NCI-H2227 (cell line): ENCODE measurements at regions not wholly inside any gene's neighbourhood (a gene's known extent, or its start where the extent isn't known, plus 50 kb on each side); places are given as distances from the start of the nearest gene placed in this dataset.

Source experiments
- DNase-seq: peaks from one replicate; lab custom pipeline; 2025; ENCODE audit not compliant: unreplicated experiment; lab: John Stamatoyannopoulos, UW

DNA sequence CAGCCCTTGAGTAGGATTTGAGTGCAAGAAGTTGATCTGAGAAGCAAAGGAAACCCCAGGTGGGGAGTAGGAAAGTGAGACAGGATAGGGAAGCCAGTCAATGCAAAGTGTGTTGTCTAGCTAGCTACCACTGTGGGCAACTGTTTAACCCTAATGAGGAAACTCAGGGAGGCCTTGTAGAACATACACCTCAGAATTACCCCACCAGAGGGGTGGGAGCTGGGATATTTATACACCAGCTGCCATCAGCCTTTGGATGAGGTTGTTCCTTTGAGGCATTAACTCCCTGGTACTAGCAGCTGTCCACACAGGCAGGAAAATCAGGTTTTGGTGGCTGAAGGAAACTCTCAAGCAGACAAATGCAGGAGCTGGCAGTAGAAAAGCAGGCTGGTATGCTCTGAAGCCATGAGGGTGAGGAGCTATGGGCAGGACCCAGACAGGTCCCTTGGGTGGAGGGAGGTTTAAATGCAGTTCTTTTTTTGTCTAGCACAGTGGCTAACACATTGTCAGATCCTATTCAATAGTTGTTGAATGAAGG, 60.1 kb upstream of the ARID5B start:
- DNase-seq, result no peak

GRCh38 chr10:61842755-61843497, 58.6 kb upstream of the ARID5B start:
- no peak for DNase-seq

- DNase-seq, result no peak
These were observed 57.2 kb upstream of the ARID5B start for GRCh38 chr10:61844116-61844822.

DNA sequence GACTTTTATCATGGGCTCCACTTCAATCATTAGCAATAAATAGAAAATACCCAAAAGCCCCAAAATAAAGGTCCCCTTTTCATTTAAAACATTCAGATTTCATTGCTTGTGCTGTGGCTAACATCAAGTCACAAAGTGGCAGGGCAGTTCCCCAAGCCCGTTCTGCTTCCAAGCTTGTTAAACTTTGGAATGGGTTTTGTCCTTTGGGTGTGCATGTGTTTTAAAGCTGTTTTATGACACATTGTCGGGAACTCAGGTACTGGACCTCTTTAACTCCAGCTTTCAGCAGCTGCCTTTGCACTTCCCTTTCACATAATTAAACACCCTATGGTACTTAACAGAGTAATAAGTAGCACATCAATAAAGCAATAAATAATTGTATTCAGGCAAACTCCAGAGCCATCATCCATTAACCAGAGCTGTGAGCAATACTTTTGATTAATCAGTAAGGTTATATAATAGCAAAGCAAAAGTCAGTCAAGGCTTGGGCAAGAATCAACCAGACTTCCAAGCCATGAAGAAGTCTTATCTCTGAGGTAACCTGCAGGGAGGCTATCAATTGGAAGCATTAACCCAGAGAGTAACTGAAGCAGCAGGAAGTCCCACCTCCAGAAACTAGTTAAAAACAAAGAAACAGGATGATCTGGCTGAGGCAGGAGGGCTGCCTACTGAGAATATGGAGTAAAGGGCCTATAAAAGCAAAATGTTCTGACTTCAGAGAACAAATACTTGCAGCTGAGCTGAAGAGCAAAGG, 56.1 kb upstream of the ARID5B start:
- DNase-seq, result no peak

DNA sequence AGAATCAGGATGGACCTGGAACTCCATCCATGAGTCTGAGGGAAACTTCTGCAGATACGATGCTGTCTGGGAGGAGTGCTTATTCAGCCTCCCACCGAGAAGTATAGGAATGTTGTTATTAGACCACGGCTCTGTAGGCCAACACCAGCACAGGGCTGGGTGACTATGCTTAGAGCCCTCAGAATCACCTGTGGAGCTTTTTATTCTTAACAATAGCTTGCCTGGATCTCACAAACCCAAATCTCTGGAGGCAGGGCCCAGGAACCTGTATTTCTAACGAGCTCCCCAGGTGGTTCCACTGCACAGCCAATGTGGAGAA, 55.6 kb upstream of the ARID5B start:
- DNase-seq, result no peak

GRCh38 chr10:61846370-61847031, 55.0 kb upstream of the ARID5B start:
- DNase-seq, result no peak

GRCh38 chr10:61847087-61847486, 54.4 kb upstream of the ARID5B start:
- no peak for DNase-seq

GRCh38 chr10:61847640-61848039, 53.9 kb upstream of the ARID5B start:
- DNase-seq, result no peak

- DNase-seq, result no peak
These were observed 51.1 kb upstream of the ARID5B start for GRCh38 chr10:61850376-61850775.
